Subcutaneous abdominal adipose tissue (tissue), 5 donors: ENCODE measurements at regions not wholly inside any gene's neighbourhood (a gene's known extent, or its start where the extent isn't known, plus 50 kb on each side); places are given as distances from the start of the nearest gene placed in this dataset.
"Not testable (repeated sequence)": the region's sequence is repeated elsewhere in the genome, so short reads cannot be mapped to it uniquely, and the experiment has no call there.

Experiments used
- H3K27ac ChIP-seq: one replicate; pipeline ENCODE4 v1.7.0; 2013; ENCODE audit warnings: low read depth, mild to moderate bottlenecking, inconsistent platforms, low read length, moderate library complexity
- H3K27me3 ChIP-seq, 5 donors: one replicate each; pipeline ENCODE4 v1.7.0; 2013; ENCODE audit warnings: low read length in 5 of 5, inconsistent platforms in 1 of 5; ENCODE audit not compliant: control insufficient read depth in 5 of 5, insufficient read depth in 4 of 5
- H3K36me3 ChIP-seq, 5 donors: one replicate each; pipeline ENCODE4 v1.7.0; 2013; ENCODE audit warnings: low read length in 5 of 5; ENCODE audit not compliant: control insufficient read depth in 5 of 5, insufficient read depth in 5 of 5
- H3K4me1 ChIP-seq, 5 donors: one replicate each; pipeline ENCODE4 v1.7.0; 2013; ENCODE audit warnings: low read length in 5 of 5, mild to moderate bottlenecking in 3 of 5, moderate library complexity in 1 of 5; ENCODE audit not compliant: control insufficient read depth in 5 of 5, insufficient read depth in 5 of 5
- H3K4me3 ChIP-seq, 5 donors: one replicate each; pipeline ENCODE4 v1.7.0; 2013; ENCODE audit warnings: low read length in 5 of 5, low read depth in 1 of 5
- H3K9ac ChIP-seq, 5 donors: one replicate each; pipeline ENCODE4 v1.7.0; 2013; ENCODE audit warnings: low read length in 5 of 5, mild to moderate bottlenecking in 4 of 5, moderate library complexity in 3 of 5
- H3K9me3 ChIP-seq, 5 donors: one replicate each; pipeline ENCODE4 v1.7.0; 2013; ENCODE audit warnings: low read length in 5 of 5; ENCODE audit not compliant: control insufficient read depth in 5 of 5
- donor health status: healthy.
- donor health status: healthy.
- donor health status: healthy.
- donor health status: healthy.
- donor health status: healthy.

DNA sequence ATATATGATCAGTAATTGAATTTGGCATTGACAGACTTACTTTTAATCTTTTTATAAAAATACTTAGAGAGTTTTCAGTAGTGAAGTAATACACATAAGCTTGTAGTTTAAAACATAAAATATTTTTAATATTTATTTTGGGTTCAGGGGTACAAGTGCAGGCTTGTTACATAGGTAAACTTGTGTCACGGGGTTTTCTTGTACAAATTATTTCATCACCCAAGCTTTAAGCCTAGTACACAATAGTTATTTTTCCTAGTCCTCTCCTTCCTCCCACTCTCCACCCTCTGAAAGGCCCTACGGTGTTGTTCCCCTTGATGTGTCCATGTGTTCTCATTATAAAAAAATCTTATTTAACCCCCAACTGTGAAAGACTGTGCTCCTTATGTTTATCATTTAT is 1397.8 kb upstream of the RAG2 start:
- no peaks in the 10 kb centered on the region for H3K4me1 ChIP-seq
- no peak overlapping the region for H3K4me3 ChIP-seq
- H3K36me3 ChIP-seq = no peaks in the 10 kb centered on the region
- no peaks in the 10 kb centered on the region for H3K9me3 ChIP-seq
- H3K27ac ChIP-seq = no peak overlapping the region
- no peaks in the 10 kb centered on the region for H3K27me3 ChIP-seq
- no peak overlapping the region for H3K9ac ChIP-seq

- Histone ChIP-seq H3K4me3 (no peak overlapping the region), H3K27me3 (no peaks in the 10 kb centered on the region), H3K9ac (no peak overlapping the region), H3K27ac (no peak overlapping the region), H3K4me1 (no peaks in the 10 kb centered on the region), H3K36me3 (no peaks in the 10 kb centered on the region), H3K9me3 (no peaks in the 10 kb centered on the region)
Observed at GRCh38 chr11:37988031-37988430, 1390.0 kb upstream of the RAG2 start.

DNA sequence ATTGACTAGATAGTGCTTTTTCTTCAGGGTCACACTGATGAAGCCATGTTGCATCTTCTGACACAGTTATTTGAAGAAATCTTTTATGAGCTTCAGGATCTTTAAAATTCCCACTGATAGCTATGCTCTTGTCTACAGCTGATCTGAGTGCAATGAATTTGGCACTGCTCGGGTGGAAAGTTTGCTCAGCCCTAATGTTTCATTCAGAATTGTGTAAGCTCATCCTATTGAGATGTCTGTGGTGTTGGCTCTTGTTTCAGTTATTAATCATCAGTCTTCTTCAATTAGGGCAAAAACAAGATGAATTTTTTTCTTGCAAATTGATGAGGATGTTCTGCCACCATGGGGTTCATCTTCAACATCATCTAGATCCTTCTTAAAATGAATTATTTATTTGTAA is 1387.0 kb upstream of the RAG2 start:
- H3K9ac ChIP-seq = no peak overlapping the region
- H3K27me3 ChIP-seq = no peaks in the 10 kb centered on the region
- H3K4me3 ChIP-seq = no peak overlapping the region
- H3K27ac ChIP-seq = no peak overlapping the region
- no peaks in the 10 kb centered on the region for H3K36me3 ChIP-seq
- no peaks in the 10 kb centered on the region for H3K4me1 ChIP-seq
- no peaks in the 10 kb centered on the region for H3K9me3 ChIP-seq

DNA sequence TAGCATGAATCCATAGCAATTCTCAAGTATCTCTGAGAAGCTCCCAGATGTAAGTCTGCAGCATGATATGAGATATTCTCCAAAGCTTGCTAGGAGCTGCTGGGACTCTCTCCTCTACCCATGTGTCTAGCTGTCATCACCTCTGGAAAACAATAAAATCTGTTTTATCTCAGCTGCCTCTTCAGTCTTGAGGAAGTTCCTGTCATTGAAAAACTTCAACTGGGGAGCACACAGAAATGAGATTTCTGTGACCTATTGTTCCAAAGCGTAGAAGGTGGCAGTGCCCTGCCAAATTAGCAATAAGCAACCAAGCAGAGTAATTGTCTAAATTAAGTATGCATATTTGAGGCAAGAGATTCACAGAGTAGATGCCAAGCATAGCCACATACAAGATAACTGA is 1380.6 kb upstream of the RAG2 start:
- H3K27me3 ChIP-seq = no peaks in the 10 kb centered on the region
- H3K27ac ChIP-seq = no peak overlapping the region
- no peaks in the 10 kb centered on the region for H3K9me3 ChIP-seq

GRCh38 chr11:37973941-37974340 is 1375.9 kb upstream of the RAG2 start:
- Histone ChIP-seq H3K4me1 (no peaks in the 10 kb centered on the region), H3K4me3 (no peak overlapping the region), H3K9me3 (no peaks in the 10 kb centered on the region), H3K27me3 (no peaks in the 10 kb centered on the region), H3K27ac (no peak overlapping the region), H3K9ac (no peak overlapping the region), H3K36me3 (no peaks in the 10 kb centered on the region)

More for the DNA sequence above, 1380.6 kb upstream of the RAG2 start:
- Histone ChIP-seq H3K4me3 (no peak overlapping the region), H3K4me1 (no peaks in the 10 kb centered on the region), H3K36me3 (no peaks in the 10 kb centered on the region), H3K9ac (no peak overlapping the region)

DNA sequence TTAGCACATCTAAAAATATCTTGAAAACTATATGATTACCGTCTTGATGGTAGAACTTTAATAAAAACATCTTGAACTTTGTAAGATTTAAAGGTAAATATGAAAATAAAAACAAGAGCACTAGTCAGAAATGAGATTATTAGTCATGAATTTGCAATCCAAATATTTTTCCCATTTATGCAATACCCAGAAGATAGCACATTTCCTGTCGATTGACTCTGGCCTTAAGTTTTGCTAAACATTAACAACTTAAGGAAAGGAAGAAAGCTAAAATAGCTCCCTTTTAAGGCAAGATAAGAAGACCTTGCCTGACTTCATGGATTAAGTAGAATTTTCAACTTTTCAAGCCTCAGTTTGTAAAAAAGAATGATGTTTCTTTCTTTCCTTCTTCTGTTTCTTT is 1374.7 kb upstream of the RAG2 start:
- Histone ChIP-seq H3K27ac (no peak overlapping the region), H3K9me3 (no peaks in the 10 kb centered on the region), H3K4me3 (no peak overlapping the region), H3K36me3 (no peaks in the 10 kb centered on the region), H3K27me3 (no peaks in the 10 kb centered on the region), H3K9ac (no peak overlapping the region), H3K4me1 (no peaks in the 10 kb centered on the region)

GRCh38 chr11:37969336-37969735 is 1371.3 kb upstream of the RAG2 start:
- H3K27me3 ChIP-seq, H3K36me3 ChIP-seq, H3K9ac ChIP-seq, H3K27ac ChIP-seq, H3K4me3 ChIP-seq, H3K4me1 ChIP-seq, H3K9me3 ChIP-seq: not testable (repeated sequence)

DNA sequence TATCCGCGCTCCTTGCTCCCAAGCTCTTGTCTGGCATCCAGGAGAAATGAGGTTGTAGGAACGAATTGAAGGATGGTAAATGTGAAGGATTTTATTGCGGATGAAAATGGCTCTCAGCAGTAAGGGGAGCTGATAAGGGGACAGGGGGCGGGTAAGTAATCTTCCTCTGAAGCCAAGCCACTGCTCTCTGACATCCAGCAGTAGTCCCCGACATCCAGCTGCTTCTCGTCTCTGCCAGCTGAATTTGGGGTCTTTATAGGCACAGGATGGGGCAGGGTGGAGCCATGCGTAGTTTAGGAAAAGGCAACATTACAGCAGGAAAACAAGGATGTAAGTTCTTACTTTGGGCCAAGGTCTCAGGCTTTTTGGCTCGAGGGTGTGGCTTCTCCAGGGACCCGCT is 1370.1 kb upstream of the RAG2 start:
- no peaks in the 10 kb centered on the region for H3K4me1 ChIP-seq
- H3K27ac ChIP-seq = no peak overlapping the region
- no peaks in the 10 kb centered on the region for H3K27me3 ChIP-seq
- no peaks in the 10 kb centered on the region for H3K36me3 ChIP-seq
- H3K9me3 ChIP-seq = no peaks in the 10 kb centered on the region
- H3K9ac ChIP-seq = no peak overlapping the region
- no peak overlapping the region for H3K4me3 ChIP-seq

DNA sequence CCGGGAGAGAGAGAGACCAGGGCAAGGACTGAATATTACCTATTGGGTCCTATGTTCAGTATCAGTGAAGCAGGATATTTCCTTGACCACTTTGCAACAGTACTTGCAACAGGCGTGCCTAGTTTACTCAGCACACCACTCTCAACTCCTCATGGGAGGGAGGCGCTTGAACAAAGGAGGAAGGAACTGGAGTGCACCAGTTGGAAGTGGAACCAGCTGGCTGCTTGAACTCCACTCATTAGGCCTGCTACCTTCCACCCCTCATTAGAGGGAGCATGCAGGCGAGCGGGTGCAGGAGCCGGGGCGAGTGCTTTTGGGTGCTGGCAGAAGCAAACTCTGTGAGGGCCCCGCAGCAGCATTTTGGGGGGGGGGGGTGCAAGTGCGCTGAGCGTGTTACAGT is 1369.6 kb upstream of the RAG2 start:
- Histone ChIP-seq H3K36me3 (no peaks in the 10 kb centered on the region), H3K9me3 (no peaks in the 10 kb centered on the region), H3K9ac (no peak overlapping the region), H3K27ac (no peak overlapping the region), H3K4me1 (no peaks in the 10 kb centered on the region), H3K27me3 (no peaks in the 10 kb centered on the region), H3K4me3 (no peak overlapping the region)

DNA sequence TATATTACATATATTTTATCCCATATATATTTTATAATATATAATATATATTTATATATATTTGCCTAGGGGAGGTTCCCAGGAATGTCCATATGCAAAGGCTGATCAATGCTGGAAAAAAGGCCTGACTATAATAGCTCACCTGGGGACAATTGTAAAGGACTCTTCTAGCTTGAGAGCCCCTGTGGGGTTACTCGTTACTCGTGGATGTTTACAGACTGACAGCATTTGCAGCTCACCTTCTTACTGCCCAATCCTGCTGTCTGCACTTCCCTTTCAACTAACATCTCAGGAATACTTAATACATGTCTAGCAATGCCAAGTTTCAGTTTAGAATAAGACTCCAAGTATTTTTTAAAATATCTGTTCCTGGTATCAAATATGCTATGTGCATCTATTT is 1365.4 kb upstream of the RAG2 start:
- no peaks in the 10 kb centered on the region for H3K4me1 ChIP-seq
- H3K9me3 ChIP-seq = peaks cover 0 to 8% (median 0%) of the 10 kb centered on the region in 5 donors
- H3K9ac ChIP-seq = no peak overlapping the region
- H3K36me3 ChIP-seq = no peaks in the 10 kb centered on the region
- H3K4me3 ChIP-seq = no peak overlapping the region
- no peak overlapping the region for H3K27ac ChIP-seq
- no peaks in the 10 kb centered on the region for H3K27me3 ChIP-seq

GRCh38 chr11:37957717-37958116 is 1359.7 kb upstream of the RAG2 start:
- no peak overlapping the region for H3K27ac ChIP-seq
- H3K27me3 ChIP-seq = no peaks in the 10 kb centered on the region
- no peak overlapping the region for H3K9ac ChIP-seq
- peaks cover 0 to 8% (median 0%) of the 10 kb centered on the region in 5 donors for H3K9me3 ChIP-seq
- H3K36me3 ChIP-seq = no peaks in the 10 kb centered on the region
- no peaks in the 10 kb centered on the region for H3K4me1 ChIP-seq
- no peak overlapping the region for H3K4me3 ChIP-seq
